C1 segment of cervical spinal cord (tissue), 14 donors: ENCODE measurements at regions not wholly inside any gene's neighbourhood (a gene's known extent, or its start where the extent isn't known, plus 50 kb on each side); places are given as distances from the start of the nearest gene placed in this dataset.

Source experiments
- DNase-seq, 14 donors: peaks; one replicate each; lab custom pipeline; 2025; lab: John Stamatoyannopoulos, UW

- no peak for DNase-seq
Observed at GRCh38 chr11:37642296-37642695, 1044.3 kb upstream of the RAG2 start.

GRCh38 chr11:37632748-37633147 lies 1034.7 kb upstream of the RAG2 start:
- no peak for DNase-seq

- DNase-seq: no peak
Observed at GRCh38 chr11:37630866-37631265, 1032.8 kb upstream of the RAG2 start.

GRCh38 chr11:37623778-37624177 lies 1025.7 kb upstream of the RAG2 start:
- no peak for DNase-seq

- no peak for DNase-seq
Observed at GRCh38 chr11:37621662-37622061, 1023.6 kb upstream of the RAG2 start.

- DNase-seq: no peak
Observed at GRCh38 chr11:37616291-37616690, 1018.3 kb upstream of the RAG2 start.

GRCh38 chr11:37613031-37613430 lies 1015.0 kb upstream of the RAG2 start:
- DNase-seq: no peak

GRCh38 chr11:37612146-37612545 lies 1014.1 kb upstream of the RAG2 start:
- DNase-seq: no peak

- no peak for DNase-seq
Observed at GRCh38 chr11:37605229-37605628, 1007.2 kb upstream of the RAG2 start.

GRCh38 chr11:37598381-37598780 lies 1000.3 kb upstream of the RAG2 start:
- no peak for DNase-seq

GRCh38 chr11:37597776-37598175 lies 999.7 kb upstream of the RAG2 start:
- DNase-seq: no peak

GRCh38 chr11:37595845-37596244 lies 997.8 kb upstream of the RAG2 start:
- no peak for DNase-seq

- DNase-seq: no peak
Observed at GRCh38 chr11:37574361-37574760, 976.3 kb upstream of the RAG2 start.

GRCh38 chr11:37572491-37573171 lies 974.6 kb upstream of the RAG2 start:
- no peak for DNase-seq

- DNase-seq: no peak
Observed at GRCh38 chr11:37571246-37571645, 973.2 kb upstream of the RAG2 start.

GRCh38 chr11:37560991-37561390 lies 963.0 kb upstream of the RAG2 start:
- DNase-seq: no peak

- no peak for DNase-seq
Observed at GRCh38 chr11:37560346-37560745, 962.3 kb upstream of the RAG2 start.

GRCh38 chr11:37558619-37559210 lies 960.7 kb upstream of the RAG2 start:
- no peak for DNase-seq

GRCh38 chr11:37557990-37558389 lies 960.0 kb upstream of the RAG2 start:
- DNase-seq: no peak

- DNase-seq: no peak
Observed at GRCh38 chr11:37552284-37552683, 954.2 kb upstream of the RAG2 start.

- DNase-seq: no peak
Observed at GRCh38 chr11:37544491-37544890, 946.5 kb upstream of the RAG2 start.

GRCh38 chr11:37533830-37534229 lies 935.8 kb upstream of the RAG2 start:
- no peak for DNase-seq

- no peak for DNase-seq
Observed at GRCh38 chr11:37533087-37533486, 935.1 kb upstream of the RAG2 start.

- DNase-seq: no peak
Observed at GRCh38 chr11:37532271-37532670, 934.2 kb upstream of the RAG2 start.
